OCI-LY3 (cell line): ENCODE measurements at regions not wholly inside any gene's neighbourhood (a gene's known extent, or its start where the extent isn't known, plus 50 kb on each side); places are given as distances from the start of the nearest gene placed in this dataset.

Source experiments
- EZH2phosphoT487 ChIP-seq: fragments of 200-600 bp; shearing (Covaris generic); IDR thresholded peaks from 2 replicates; pipeline ENCODE4 v1.6.1; 2018; ENCODE audit warnings: antibody characterized with exemption, mixed run types, low read depth
- TF ChIP-seq, protein P1 (sequence below): fragments of 200-600, 300-600 bp; sonication (generic); IDR thresholded peaks from 2 replicates; pipeline ENCODE4 v1.5.1; 2014; ENCODE audit warnings: antibody characterized with exemption, low read length, low read depth

DNA sequence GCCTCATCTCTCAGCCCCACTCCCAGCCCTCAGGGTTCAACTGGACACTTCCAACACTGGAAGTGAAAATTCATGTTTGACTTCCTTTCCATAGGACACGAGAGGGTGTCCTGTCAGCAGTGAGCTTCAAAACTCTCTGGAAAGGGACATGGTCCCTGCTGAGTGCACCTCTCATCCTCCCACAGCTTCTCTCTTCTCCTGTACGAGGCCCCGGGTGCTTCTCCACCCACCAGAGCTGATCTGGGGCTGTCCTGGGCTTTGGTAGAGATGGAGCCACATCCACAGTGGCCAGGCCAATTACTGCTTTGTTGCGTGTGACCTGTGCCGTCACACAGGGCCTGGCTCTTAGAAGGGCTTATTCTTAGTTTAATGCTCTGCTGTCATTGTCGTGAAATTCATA lies 182.3 kb downstream of the RRAGC start:
- TF ChIP-seq, protein P1, sequence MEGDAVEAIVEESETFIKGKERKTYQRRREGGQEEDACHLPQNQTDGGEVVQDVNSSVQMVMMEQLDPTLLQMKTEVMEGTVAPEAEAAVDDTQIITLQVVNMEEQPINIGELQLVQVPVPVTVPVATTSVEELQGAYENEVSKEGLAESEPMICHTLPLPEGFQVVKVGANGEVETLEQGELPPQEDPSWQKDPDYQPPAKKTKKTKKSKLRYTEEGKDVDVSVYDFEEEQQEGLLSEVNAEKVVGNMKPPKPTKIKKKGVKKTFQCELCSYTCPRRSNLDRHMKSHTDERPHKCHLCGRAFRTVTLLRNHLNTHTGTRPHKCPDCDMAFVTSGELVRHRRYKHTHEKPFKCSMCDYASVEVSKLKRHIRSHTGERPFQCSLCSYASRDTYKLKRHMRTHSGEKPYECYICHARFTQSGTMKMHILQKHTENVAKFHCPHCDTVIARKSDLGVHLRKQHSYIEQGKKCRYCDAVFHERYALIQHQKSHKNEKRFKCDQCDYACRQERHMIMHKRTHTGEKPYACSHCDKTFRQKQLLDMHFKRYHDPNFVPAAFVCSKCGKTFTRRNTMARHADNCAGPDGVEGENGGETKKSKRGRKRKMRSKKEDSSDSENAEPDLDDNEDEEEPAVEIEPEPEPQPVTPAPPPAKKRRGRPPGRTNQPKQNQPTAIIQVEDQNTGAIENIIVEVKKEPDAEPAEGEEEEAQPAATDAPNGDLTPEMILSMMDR = no peak
- TF ChIP-seq EZH2phosphoT487 = no peak
